HG03378 (cell line): ENCODE measurements at regions not wholly inside any gene's neighbourhood (a gene's known extent, or its start where the extent isn't known, plus 50 kb on each side); places are given as distances from the start of the nearest gene placed in this dataset.

ENCODE experiments used
- ATAC-seq: cut with Tn5 transposase; IDR thresholded peaks from one replicate; pipeline ENCODE4 v1.9.1; 2021; ENCODE audit warnings: mild to moderate bottlenecking, moderate library complexity; ENCODE audit not compliant: unreplicated experiment

DNA sequence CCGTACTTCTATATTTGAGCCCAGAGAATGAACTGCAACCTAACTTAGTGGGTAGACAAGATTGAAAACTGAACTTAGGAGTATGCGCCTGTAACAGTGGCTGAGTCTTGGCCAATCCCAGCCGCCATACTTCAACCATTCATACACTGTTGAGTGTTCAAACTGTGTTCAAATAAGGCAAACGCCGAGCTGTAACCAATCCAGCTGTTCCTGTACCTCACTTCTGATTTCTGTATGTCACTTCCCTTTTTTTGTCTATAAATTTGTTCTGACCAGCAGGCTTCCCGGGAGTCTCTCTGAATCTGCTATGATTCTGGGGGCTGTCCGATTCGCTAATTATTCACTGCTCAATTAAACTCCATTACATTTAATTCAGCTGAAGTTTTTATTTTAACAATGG lies 58.6 kb upstream of the TPM1 start:
- no peak for ATAC-seq

DNA sequence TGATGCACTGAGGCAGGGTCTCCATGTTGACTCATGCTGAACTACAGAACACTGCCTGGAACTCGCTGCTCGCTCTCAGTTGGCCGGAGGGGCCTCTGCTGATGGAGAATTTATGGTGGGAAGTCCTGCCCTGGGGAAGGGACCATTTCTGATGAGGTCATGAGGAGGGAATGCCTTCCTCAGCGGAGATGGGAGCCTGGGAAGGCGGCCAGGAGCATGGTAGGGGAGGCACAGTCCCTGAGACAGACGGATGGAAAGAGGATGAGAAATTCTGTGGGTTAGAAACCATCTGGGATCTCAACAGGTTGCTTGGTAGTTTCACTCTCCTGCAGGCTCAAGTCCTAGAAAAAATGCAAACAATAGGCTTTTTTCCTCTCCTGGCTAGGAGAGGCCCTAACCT lies 56.8 kb upstream of the TPM1 start:
- ATAC-seq = no peak

GRCh38 chr15:62986948-62987347 lies 55.6 kb upstream of the TPM1 start:
- no peak for ATAC-seq

DNA sequence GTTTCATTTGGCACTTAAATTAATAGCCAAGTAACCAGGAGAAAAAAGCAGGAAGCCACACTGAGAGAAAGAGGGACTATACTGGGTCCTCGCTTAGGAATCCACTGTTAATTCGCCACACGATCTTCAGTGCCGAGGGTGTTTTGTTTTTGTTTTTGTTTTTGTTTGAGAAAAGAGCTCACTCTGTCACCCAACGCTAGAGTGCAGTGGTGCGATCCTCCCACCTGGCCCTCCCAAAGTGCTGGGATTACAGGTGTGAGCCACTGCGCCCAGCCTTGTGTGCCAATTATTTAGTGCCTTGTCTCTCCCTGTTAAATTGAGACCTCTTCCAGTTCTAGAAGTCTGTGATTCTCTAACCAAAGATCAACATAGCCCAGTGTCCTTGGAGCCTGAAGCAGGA lies 53.8 kb upstream of the TPM1 start:
- ATAC-seq = no peak

DNA sequence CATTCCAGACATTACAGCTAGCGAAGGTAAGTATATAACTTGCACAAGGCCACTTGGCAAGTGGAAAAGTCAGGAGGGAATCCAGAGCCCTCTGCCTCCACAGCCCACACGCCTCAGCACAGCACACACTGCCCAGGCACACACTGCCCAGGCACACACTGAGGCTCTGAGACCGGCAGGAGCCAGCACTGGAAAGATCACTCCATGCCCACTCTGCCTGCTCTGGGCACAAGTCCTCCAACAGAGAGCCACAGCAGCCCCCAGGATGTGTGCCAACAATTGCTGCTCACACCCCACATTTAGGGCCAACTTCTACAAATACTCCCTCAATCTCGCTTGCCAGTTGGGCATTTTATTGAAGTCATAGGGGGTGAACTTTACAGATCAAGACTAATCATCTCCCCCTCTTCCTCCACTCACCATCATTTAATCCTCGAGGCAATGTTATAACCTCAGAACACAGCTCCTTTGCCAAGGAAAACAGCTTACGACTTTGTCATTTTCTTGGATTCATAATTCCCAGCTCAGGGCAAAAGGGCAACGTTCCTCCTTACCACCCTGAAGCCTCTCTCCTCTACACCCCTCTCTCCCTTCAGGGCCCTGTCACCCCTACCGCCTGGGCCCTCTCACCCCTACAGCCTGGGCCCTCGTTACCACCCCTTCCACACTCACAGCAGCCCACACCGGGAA lies 53.0 kb upstream of the TPM1 start:
- no peak for ATAC-seq

DNA sequence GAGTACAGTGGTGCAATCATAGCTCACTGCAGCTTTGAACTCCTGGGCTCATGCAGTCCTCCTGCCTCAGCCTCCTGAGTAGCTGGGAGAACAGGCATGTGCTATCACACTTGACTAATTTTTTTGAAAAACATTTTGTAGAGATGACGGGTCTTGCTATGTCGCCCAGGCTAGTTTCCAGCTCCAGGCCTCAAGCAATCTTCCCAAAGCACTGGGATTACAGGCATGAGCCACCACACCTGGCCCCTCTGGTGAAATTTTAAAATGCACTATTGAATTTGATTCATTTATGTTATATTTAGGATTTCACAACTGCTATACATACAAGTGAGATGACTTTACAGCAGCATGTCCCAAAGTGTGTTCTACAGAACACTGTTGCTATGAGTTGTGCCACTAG lies 50.8 kb upstream of the TPM1 start:
- no peak for ATAC-seq

- ATAC-seq = no peak
These were observed 50.2 kb upstream of the TPM1 start for GRCh38 chr15:62992302-62992701.
